Tibial nerve (tissue), 4 donors: ENCODE measurements at regions not wholly inside any gene's neighbourhood (a gene's known extent, or its start where the extent isn't known, plus 50 kb on each side); places are given as distances from the start of the nearest gene placed in this dataset.

Experiments
- CTCF ChIP-seq, 5 experiments: fragments of 200-600 bp in 3 of 5; fragments of 450-650 bp in 2 of 5; sonication (generic) in 3 of 5; IDR thresholded peaks; one replicate each; pipeline ENCODE4 v1.5.1; 2016 to 2019; ENCODE audit warnings: antibody characterized with exemption in 5 of 5, mild to moderate bottlenecking in 3 of 5, moderate library complexity in 2 of 5
- EP300 ChIP-seq, 2 donors: sonication (generic); formaldehyde crosslinking; IDR thresholded peaks; one replicate each; pipeline ENCODE4 v1.6.1; 2017; ENCODE audit warnings: antibody characterized with exemption in 2 of 2, mild to moderate bottlenecking in 1 of 2
- POLR2A ChIP-seq, 2 donors: fragments of 450-650 bp; IDR thresholded peaks; one replicate each; pipeline ENCODE4 v1.6.1; 2017; ENCODE audit warnings: antibody characterized with exemption in 2 of 2, mild to moderate bottlenecking in 2 of 2, moderate library complexity in 2 of 2

- no peak for TF ChIP-seq CTCF (IDR thresholded peaks at IDR 0.05)
- TF ChIP-seq POLR2A (IDR thresholded peaks at IDR 0.05) = no peak
- no peak for TF ChIP-seq EP300 (IDR thresholded peaks at IDR 0.05)
Observed at GRCh38 chr5:13263701-13264100, 680.8 kb downstream of the DNAH5 start.
